CD14-positive monocyte (primary cell): ENCODE measurements at regions not wholly inside any gene's neighbourhood (a gene's known extent, or its start where the extent isn't known, plus 50 kb on each side); places are given as distances from the start of the nearest gene placed in this dataset.

Source experiments
- DNase-seq, 3 donors: peaks; one replicate each; pipeline ENCODE4 v3.0.0-alpha.2; 2011 to 2022
- H2AFZ ChIP-seq: 2 replicates; pipeline ENCODE4 v1.6.0; 2012; ENCODE audit warnings: mild to moderate bottlenecking, low read depth, low read length, inconsistent platforms; ENCODE audit not compliant: insufficient read depth, poor library complexity, severe bottlenecking
- H3K27ac ChIP-seq, 2 donors: 1 replicate in 1 of 2; 2 replicates in 1 of 2; pipeline ENCODE4 v1.5.1; 2012 to 2013; ENCODE audit warnings: low read length in 2 of 2, control low read depth in 1 of 2, inconsistent platforms in 1 of 2, low read depth in 1 of 2, mild to moderate bottlenecking in 1 of 2
- H3K27me3 ChIP-seq, 2 donors: one replicate each; pipeline versions ENCODE4 v1.6.0 to v1.6.1; 2011 to 2013; ENCODE audit warnings: low read length in 2 of 2; ENCODE audit not compliant: control insufficient read depth in 2 of 2, insufficient read depth in 2 of 2
- H3K36me3 ChIP-seq, 2 donors: replicated peaks in 1 of 2; 1 replicate in 1 of 2; 2 replicates in 1 of 2; pipeline versions ENCODE4 v1.5.1 to v1.6.1; 2012 to 2013; ENCODE audit warnings: low read length in 2 of 2, control low read depth in 1 of 2, inconsistent platforms in 1 of 2, mild to moderate bottlenecking in 1 of 2; ENCODE audit not compliant: insufficient read depth in 2 of 2, control insufficient read depth in 1 of 2
- H3K4me1 ChIP-seq, 2 donors: 1 replicate in 1 of 2; 2 replicates in 1 of 2; pipeline versions ENCODE4 v1.5.1 to v1.6.1; 2012 to 2013; ENCODE audit warnings: low read length in 2 of 2, control low read depth in 1 of 2, inconsistent platforms in 1 of 2, mild to moderate bottlenecking in 1 of 2, moderate library complexity in 1 of 2; ENCODE audit not compliant: insufficient read depth in 2 of 2, control insufficient read depth in 1 of 2
- H3K4me2 ChIP-seq: replicated peaks from 2 replicates; pipeline ENCODE3; 2012; ENCODE audit warnings: low read length, moderate library complexity, mild to moderate bottlenecking; ENCODE audit not compliant: poor library complexity, severe bottlenecking; ENCODE audit errors: extremely low read depth
- H3K4me3 ChIP-seq, 3 experiments: fragments of 200-600 bp in 1 of 3; sonication (generic) in 1 of 3; replicated peaks in 1 of 3; 1 replicate in 2 of 3; 2 replicates in 1 of 3; pipeline ENCODE4 v1.5.1; 2011 to 2013; ENCODE audit warnings: low read length in 3 of 3, mild to moderate bottlenecking in 3 of 3, control low read depth in 2 of 3, low read depth in 2 of 3, inconsistent platforms in 1 of 3, moderate library complexity in 1 of 3
- H3K79me2 ChIP-seq: 2 replicates; pipeline ENCODE4 v1.6.0; 2012; ENCODE audit warnings: mild to moderate bottlenecking, control low read depth, inconsistent platforms, low read length, moderate library complexity; ENCODE audit not compliant: insufficient read depth
- H3K9ac ChIP-seq: 2 replicates; pipeline ENCODE4 v1.6.0; 2017; ENCODE audit warnings: low read length, mild to moderate bottlenecking; ENCODE audit not compliant: insufficient read depth, poor library complexity, severe bottlenecking
- H3K9me3 ChIP-seq, 2 donors: replicated peaks in 1 of 2; 1 replicate in 1 of 2; 2 replicates in 1 of 2; pipeline versions ENCODE4 v1.5.1 to v1.6.1; 2012 to 2013; ENCODE audit warnings: low read length in 2 of 2, control low read depth in 1 of 2; ENCODE audit not compliant: control insufficient read depth in 1 of 2, insufficient read depth in 1 of 2
- H4K20me1 ChIP-seq: 2 replicates; pipeline ENCODE4 v1.6.0; 2012; ENCODE audit warnings: mild to moderate bottlenecking, low read length, control low read depth, moderate library complexity; ENCODE audit not compliant: insufficient read depth
- H3K27ac Mint-ChIP-seq, 7 donors: one replicate each; pipeline ENCODE4 v1.8.0; 2020; ENCODE audit warnings: mild to moderate bottlenecking in 7 of 7, mixed read lengths in 7 of 7, moderate library complexity in 6 of 7, inconsistent platforms in 2 of 7
- H3K27me3 Mint-ChIP-seq, 3 donors: one replicate each; pipeline ENCODE4 v1.8.0; 2021 to 2022; ENCODE audit warnings: low read depth in 3 of 3, mild to moderate bottlenecking in 3 of 3, mixed read lengths in 3 of 3, moderate library complexity in 3 of 3, inconsistent platforms in 1 of 3
- H3K36me3 Mint-ChIP-seq, 2 donors: one replicate each; pipeline ENCODE4 v1.8.0; 2020; ENCODE audit warnings: mixed read lengths in 2 of 2, inconsistent platforms in 1 of 2, mild to moderate bottlenecking in 1 of 2
- H3K4me1 Mint-ChIP-seq: one replicate; pipeline ENCODE4 v1.8.0; 2020; ENCODE audit warnings: mild to moderate bottlenecking, mixed read lengths
- H3K4me3 Mint-ChIP-seq, 2 donors: one replicate each; pipeline ENCODE4 v1.8.0; 2020; ENCODE audit warnings: mild to moderate bottlenecking in 2 of 2, mixed read lengths in 2 of 2, moderate library complexity in 1 of 2
- H3K9me3 Mint-ChIP-seq, 7 donors: one replicate each; pipeline ENCODE4 v1.8.0; 2020 to 2022; ENCODE audit warnings: mixed read lengths in 7 of 7, mild to moderate bottlenecking in 6 of 7, moderate library complexity in 6 of 7, inconsistent platforms in 2 of 7
- CTCF ChIP-seq: fragments of 200-600 bp; IDR thresholded peaks from one replicate; pipeline ENCODE4 v1.8.0; 2022; ENCODE audit warnings: antibody characterized with exemption, mild to moderate bottlenecking
- WGBS: methylation state at CpG from one replicate; pipeline ENCODE4 v1.1.5; 2013; ENCODE audit warnings: missing lambda C conversion rate; ENCODE audit not compliant: insufficient coverage; 5-methylcytosine and 5-hydroxymethylcytosine counted together
- intact Hi-C, 2 donors: fragments of 100-400 bp; cut with micrococcal nuclease; formaldehyde crosslinking; loops; one replicate each; pipeline versions ENCODE4 v1.15.0 to v1.15.1; 2023

- Histone ChIP-seq H4K20me1 (no peaks in the 10 kb centered on the region), H3K79me2 (no peaks in the 10 kb centered on the region), H3K9ac (no peak overlapping the region), H3K9me3 (peaks cover 10 to 12% of the 10 kb centered on the region in 2 donors), H2AFZ (no peak overlapping the region), H3K36me3 (no peaks in the 10 kb centered on the region), H3K4me3 (no peak overlapping the region), H3K4me1 (no peaks in the 10 kb centered on the region), H3K4me2 (no peak overlapping the region), H3K27me3 (no peaks in the 10 kb centered on the region), H3K27ac (peak overlapping the region; percentile 30 to 63)
- intact Hi-C loops, result no loop called here
- TF ChIP-seq CTCF, result no peak
- DNase-seq, result peak; percentile 21 to 70 (median 49)
- H3K36me3 Mint-ChIP-seq, result peaks cover 0 to 2% of the 10 kb centered on the region in 2 donors
- H3K27me3 Mint-ChIP-seq, result peaks cover 0 to 2% (median 0%) of the 10 kb centered on the region in 3 donors
- peak overlapping the region in 6 of 7 donors; percentile 64 to 86 (median 82) for H3K27ac Mint-ChIP-seq
- WGBS, result 84% methylated on average over 7 of the region's 9 CpGs
- peaks cover 4% of the 10 kb centered on the region for H3K4me1 Mint-ChIP-seq
- H3K4me3 Mint-ChIP-seq, result no peak overlapping the region
- H3K9me3 Mint-ChIP-seq, result peaks cover 11 to 34% (median 17%) of the 10 kb centered on the region in 7 donors
These were observed 665.4 kb upstream of the CBLB start for GRCh38 chr3:106534206-106534605.

GRCh38 chr3:106540743-106541142 lies 671.9 kb upstream of the CBLB start:
- H3K36me3 ChIP-seq, result no peaks in the 10 kb centered on the region
- H3K4me3 ChIP-seq, result no peak overlapping the region
- no peaks in the 10 kb centered on the region for H4K20me1 ChIP-seq
- no peaks in the 10 kb centered on the region for H3K4me1 ChIP-seq
- DNase-seq, result no peak
- Mint-ChIP-seq H3K4me3 (no peak overlapping the region), H3K27ac (no peak overlapping the region), H3K4me1 (no peaks in the 10 kb centered on the region), H3K9me3 (peaks cover 4 to 22% (median 9%) of the 10 kb centered on the region in 7 donors), H3K36me3 (no peaks in the 10 kb centered on the region), H3K27me3 (no peaks in the 10 kb centered on the region)
- no peak overlapping the region for H3K9ac ChIP-seq
- H3K27me3 ChIP-seq, result no peaks in the 10 kb centered on the region
- TF ChIP-seq CTCF, result no peak
- no peak overlapping the region for H2AFZ ChIP-seq
- no peaks in the 10 kb centered on the region for H3K79me2 ChIP-seq
- no peaks in the 10 kb centered on the region for H3K9me3 ChIP-seq
- no peak overlapping the region for H3K27ac ChIP-seq
- intact Hi-C loops, result no loop called here
- WGBS, result 100% methylated on average over 1 of the region's 3 CpGs
- no peak overlapping the region for H3K4me2 ChIP-seq
